ENCODE measurements at regions not wholly inside any gene's neighbourhood (a gene's known extent, or its start where the extent isn't known, plus 50 kb on each side); places are given as distances from the start of the nearest gene placed in this dataset.

GRCh38 chr1:236343246-236343870 is 50.7 kb upstream of the EDARADD start:
- Histone ChIP-seq H3K27me3 (ENCODE audit: insufficient read depth, low read length) (no peaks in the 10 kb centered on the region), H2BK12ac (ENCODE audit: low read length) (no peak overlapping the region), H3K36me3 (ENCODE audit: control insufficient read depth in 1 of 2, insufficient read depth in 2 of 2, low read length in 2 of 2) (no peaks in the 10 kb centered on the region), H4K8ac (ENCODE audit: low read depth, low read length) (no peak overlapping the region), H3K4me1 (ENCODE audit: control insufficient read depth in 1 of 2, insufficient read depth in 2 of 2, low read length in 2 of 2) (no peaks in the 10 kb centered on the region), H3K4me3 (ENCODE audit: low read depth, low read length) (no peak overlapping the region), H3K27ac (ENCODE audit: low read depth, low read length) (no peak overlapping the region), H3K79me2 (ENCODE audit: control insufficient read depth, insufficient read depth, low read length, poor library complexity) (no peaks in the 10 kb centered on the region), H3K4me2 (ENCODE audit: low read length) (no peak overlapping the region), H3K79me1 (ENCODE audit: low read length) (no peaks in the 10 kb centered on the region), H4K91ac (ENCODE audit: low read depth, low read length) (no peak overlapping the region), H3K4ac (ENCODE audit: low read depth, low read length) (no peak overlapping the region), H2AFZ (ENCODE audit: insufficient read depth, low read length, poor library complexity) (no peak overlapping the region), H3K9me3 (ENCODE audit: insufficient read depth, low read depth, low read length) (no peaks in the 10 kb centered on the region), H3K14ac (ENCODE audit: low read length) (no peak overlapping the region), H4K12ac (ENCODE audit: low read depth, low read length) (no peak overlapping the region), H2BK120ac (ENCODE audit: insufficient read depth, low read length, poor library complexity) (no peak overlapping the region), H2AK5ac (ENCODE audit: low read length) (no peak overlapping the region), H2BK5ac (ENCODE audit: low read depth, low read length, poor library complexity) (no peak overlapping the region), H3K9ac (ENCODE audit: low read length) (no peak overlapping the region), H3K23ac (ENCODE audit: low read length) (no peak overlapping the region), H3K18ac (ENCODE audit: low read length) (no peak overlapping the region)
- DNase-seq, result no peak
- no CpG with 5 or more reads among the region's 4 CpGs for WGBS (ENCODE audit: extremely low coverage, insufficient coverage, insufficient read length)

- Histone ChIP-seq H3K23ac (ENCODE audit: low read length) (no peak overlapping the region), H2BK12ac (ENCODE audit: low read length) (no peak overlapping the region), H2BK120ac (ENCODE audit: insufficient read depth, low read length, poor library complexity) (no peak overlapping the region), H2AFZ (ENCODE audit: insufficient read depth, low read length, poor library complexity) (no peak overlapping the region), H3K9ac (ENCODE audit: low read length) (no peak overlapping the region), H2BK5ac (ENCODE audit: low read depth, low read length, poor library complexity) (no peak overlapping the region), H3K4me3 (ENCODE audit: low read depth, low read length) (no peak overlapping the region), H3K27ac (ENCODE audit: low read depth, low read length) (no peak overlapping the region), H3K18ac (ENCODE audit: low read length) (no peak overlapping the region), H4K8ac (ENCODE audit: low read depth, low read length) (no peak overlapping the region), H3K9me3 (ENCODE audit: insufficient read depth, low read depth, low read length) (no peaks in the 10 kb centered on the region), H3K4me2 (ENCODE audit: low read length) (no peak overlapping the region), H2AK5ac (ENCODE audit: low read length) (no peak overlapping the region), H3K79me2 (ENCODE audit: control insufficient read depth, insufficient read depth, low read length, poor library complexity) (no peaks in the 10 kb centered on the region), H3K4ac (ENCODE audit: low read depth, low read length) (no peak overlapping the region), H3K36me3 (ENCODE audit: control insufficient read depth in 1 of 2, insufficient read depth in 2 of 2, low read length in 2 of 2) (no peaks in the 10 kb centered on the region), H4K12ac (ENCODE audit: low read depth, low read length) (no peak overlapping the region), H3K79me1 (ENCODE audit: low read length) (no peaks in the 10 kb centered on the region), H4K91ac (ENCODE audit: low read depth, low read length) (no peak overlapping the region), H3K4me1 (ENCODE audit: control insufficient read depth in 1 of 2, insufficient read depth in 2 of 2, low read length in 2 of 2) (no peaks in the 10 kb centered on the region), H3K27me3 (ENCODE audit: insufficient read depth, low read length) (no peaks in the 10 kb centered on the region), H3K14ac (ENCODE audit: low read length) (no peak overlapping the region)
- WGBS (ENCODE audit: extremely low coverage, insufficient coverage, insufficient read length), result no CpG with 5 or more reads among the region's 5 CpGs
- no peak for DNase-seq
Measured at GRCh38 chr1:236342403-236343245, 51.5 kb upstream of the EDARADD start.

- no peak overlapping the region for H3K4me2 ChIP-seq (ENCODE audit: low read length)
- no peak overlapping the region for H3K14ac ChIP-seq (ENCODE audit: low read length)
- no peak overlapping the region for H3K18ac ChIP-seq (ENCODE audit: low read length)
- no peak overlapping the region for H3K23ac ChIP-seq (ENCODE audit: low read length)
- no peak overlapping the region for H2BK5ac ChIP-seq (ENCODE audit: low read depth, low read length, poor library complexity)
- H4K12ac ChIP-seq (ENCODE audit: low read depth, low read length), result no peak overlapping the region
- no peak overlapping the region for H2AK5ac ChIP-seq (ENCODE audit: low read length)
- no peaks in the 10 kb centered on the region for H3K79me1 ChIP-seq (ENCODE audit: low read length)
- H3K4me1 ChIP-seq (ENCODE audit: control insufficient read depth in 1 of 2, insufficient read depth in 2 of 2, low read length in 2 of 2), result no peaks in the 10 kb centered on the region
- DNase-seq, result no peak
- H3K79me2 ChIP-seq (ENCODE audit: control insufficient read depth, insufficient read depth, low read length, poor library complexity), result no peaks in the 10 kb centered on the region
- H2BK12ac ChIP-seq (ENCODE audit: low read length), result no peak overlapping the region
- no peak overlapping the region for H3K27ac ChIP-seq (ENCODE audit: low read depth, low read length)
- no CpG with 5 or more reads among the region's 4 CpGs for WGBS (ENCODE audit: extremely low coverage, insufficient coverage, insufficient read length)
- H3K4me3 ChIP-seq (ENCODE audit: low read depth, low read length), result no peak overlapping the region
- H3K9ac ChIP-seq (ENCODE audit: low read length), result no peak overlapping the region
- H2AFZ ChIP-seq (ENCODE audit: insufficient read depth, low read length, poor library complexity), result no peak overlapping the region
- no peaks in the 10 kb centered on the region for H3K9me3 ChIP-seq (ENCODE audit: insufficient read depth, low read depth, low read length)
- H2BK120ac ChIP-seq (ENCODE audit: insufficient read depth, low read length, poor library complexity), result no peak overlapping the region
- H3K36me3 ChIP-seq (ENCODE audit: control insufficient read depth in 1 of 2, insufficient read depth in 2 of 2, low read length in 2 of 2), result no peaks in the 10 kb centered on the region
- H3K27me3 ChIP-seq (ENCODE audit: insufficient read depth, low read length), result no peaks in the 10 kb centered on the region
- no peak overlapping the region for H3K4ac ChIP-seq (ENCODE audit: low read depth, low read length)
- no peak overlapping the region for H4K91ac ChIP-seq (ENCODE audit: low read depth, low read length)
- no peak overlapping the region for H4K8ac ChIP-seq (ENCODE audit: low read depth, low read length)
Measured at GRCh38 chr1:236341298-236341697, 52.8 kb upstream of the EDARADD start.

- no peak overlapping the region for H3K18ac ChIP-seq (ENCODE audit: low read length)
- no CpG with 5 or more reads among the region's 3 CpGs for WGBS (ENCODE audit: extremely low coverage, insufficient coverage, insufficient read length)
- no peak overlapping the region for H2AFZ ChIP-seq (ENCODE audit: insufficient read depth, low read length, poor library complexity)
- no peaks in the 10 kb centered on the region for H3K27me3 ChIP-seq (ENCODE audit: insufficient read depth, low read length)
- H3K4me2 ChIP-seq (ENCODE audit: low read length), result no peak overlapping the region
- H3K79me1 ChIP-seq (ENCODE audit: low read length), result no peaks in the 10 kb centered on the region
- DNase-seq, result no peak
- H3K9ac ChIP-seq (ENCODE audit: low read length), result no peak overlapping the region
- no peak overlapping the region for H3K14ac ChIP-seq (ENCODE audit: low read length)
- no peak overlapping the region for H3K23ac ChIP-seq (ENCODE audit: low read length)
- H3K79me2 ChIP-seq (ENCODE audit: control insufficient read depth, insufficient read depth, low read length, poor library complexity), result no peaks in the 10 kb centered on the region
- H2AK5ac ChIP-seq (ENCODE audit: low read length), result no peak overlapping the region
- no peak overlapping the region for H2BK12ac ChIP-seq (ENCODE audit: low read length)
- no peak overlapping the region for H3K4ac ChIP-seq (ENCODE audit: low read depth, low read length)
- H3K4me3 ChIP-seq (ENCODE audit: low read depth, low read length), result no peak overlapping the region
- H2BK5ac ChIP-seq (ENCODE audit: low read depth, low read length, poor library complexity), result no peak overlapping the region
- H2BK120ac ChIP-seq (ENCODE audit: insufficient read depth, low read length, poor library complexity), result no peak overlapping the region
- H3K4me1 ChIP-seq (ENCODE audit: control insufficient read depth in 1 of 2, insufficient read depth in 2 of 2, low read length in 2 of 2), result no peaks in the 10 kb centered on the region
- no peak overlapping the region for H4K12ac ChIP-seq (ENCODE audit: low read depth, low read length)
- H3K36me3 ChIP-seq (ENCODE audit: control insufficient read depth in 1 of 2, insufficient read depth in 2 of 2, low read length in 2 of 2), result no peaks in the 10 kb centered on the region
- no peak overlapping the region for H3K27ac ChIP-seq (ENCODE audit: low read depth, low read length)
- H4K8ac ChIP-seq (ENCODE audit: low read depth, low read length), result no peak overlapping the region
- H4K91ac ChIP-seq (ENCODE audit: low read depth, low read length), result no peak overlapping the region
- no peaks in the 10 kb centered on the region for H3K9me3 ChIP-seq (ENCODE audit: insufficient read depth, low read depth, low read length)
Measured at GRCh38 chr1:236338096-236338495, 56.0 kb upstream of the EDARADD start.
